ENCODE measurements at regions not wholly inside any gene's neighbourhood (a gene's known extent, or its start where the extent isn't known, plus 50 kb on each side); places are given as distances from the start of the nearest gene placed in this dataset.

DNA sequence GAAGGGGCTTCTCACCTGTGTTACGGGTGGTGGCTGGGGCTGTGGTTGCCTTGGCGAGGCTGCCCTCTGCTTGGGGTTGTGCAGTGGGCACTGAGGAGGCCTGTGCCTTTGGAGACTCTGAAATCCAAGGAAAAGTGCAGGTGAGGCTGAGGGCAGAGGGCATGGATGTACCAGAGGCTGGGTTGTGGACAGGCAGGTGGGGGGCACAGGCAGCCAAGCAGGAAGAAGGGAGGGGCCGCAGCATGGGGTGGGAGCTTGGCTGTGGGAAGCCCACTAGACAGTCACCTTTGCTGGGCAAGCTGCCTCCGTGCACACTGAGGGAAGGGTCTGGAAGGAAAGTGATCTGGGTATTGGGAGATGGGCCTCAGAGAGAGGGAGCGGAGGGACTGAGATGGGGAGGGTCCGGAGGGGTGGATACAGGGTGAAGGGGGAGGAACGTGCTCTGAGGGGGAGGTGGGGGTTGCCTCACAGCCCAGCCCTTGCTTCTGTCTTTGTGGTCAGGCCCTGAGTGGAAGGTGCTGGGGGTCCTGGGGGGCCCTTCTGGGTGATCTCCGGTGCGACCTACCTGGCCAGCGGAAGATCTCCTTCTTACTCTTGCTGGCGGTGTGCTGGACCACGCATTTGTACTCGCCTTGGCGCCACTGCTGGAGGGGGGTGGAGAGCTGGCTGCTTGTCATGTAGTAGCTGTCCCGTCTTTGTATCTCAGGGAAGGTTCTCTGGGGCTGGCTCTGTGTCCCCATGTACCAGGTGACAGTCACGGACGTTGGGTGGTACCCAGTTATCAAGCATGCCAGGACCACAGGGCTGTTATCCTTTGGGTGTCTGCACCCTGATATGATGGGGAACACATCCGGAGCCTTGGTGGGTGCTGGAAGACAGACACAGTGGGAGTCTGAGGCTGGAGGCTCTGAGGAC, 318.7 kb downstream of the TMEM121 start:
- H3K9me3 Mint-ChIP-seq, result no peaks in the 10 kb centered on the region
- no peaks in the 10 kb centered on the region for H3K27me3 Mint-ChIP-seq
- H3K4me3 Mint-ChIP-seq, result no peak overlapping the region
- H3K4me1 Mint-ChIP-seq, result no peaks in the 10 kb centered on the region
- H3K27ac Mint-ChIP-seq, result no peak overlapping the region
- no peaks in the 10 kb centered on the region for H3K36me3 Mint-ChIP-seq
- no peak for DNase-seq

- no peak for DNase-seq
- Mint-ChIP-seq H3K36me3 (no peaks in the 10 kb centered on the region), H3K27me3 (no peaks in the 10 kb centered on the region), H3K9me3 (no peaks in the 10 kb centered on the region), H3K27ac (no peak overlapping the region), H3K4me1 (no peaks in the 10 kb centered on the region), H3K4me3 (no peak overlapping the region)
These were observed 319.4 kb downstream of the TMEM121 start for GRCh38 chr14:105845725-105846309.

GRCh38 chr14:105846312-105846711, 319.9 kb downstream of the TMEM121 start:
- Mint-ChIP-seq H3K27me3 (no peaks in the 10 kb centered on the region), H3K36me3 (no peaks in the 10 kb centered on the region), H3K4me1 (no peaks in the 10 kb centered on the region), H3K9me3 (no peaks in the 10 kb centered on the region), H3K27ac (no peak overlapping the region), H3K4me3 (no peak overlapping the region)
- DNase-seq, result no peak

DNA sequence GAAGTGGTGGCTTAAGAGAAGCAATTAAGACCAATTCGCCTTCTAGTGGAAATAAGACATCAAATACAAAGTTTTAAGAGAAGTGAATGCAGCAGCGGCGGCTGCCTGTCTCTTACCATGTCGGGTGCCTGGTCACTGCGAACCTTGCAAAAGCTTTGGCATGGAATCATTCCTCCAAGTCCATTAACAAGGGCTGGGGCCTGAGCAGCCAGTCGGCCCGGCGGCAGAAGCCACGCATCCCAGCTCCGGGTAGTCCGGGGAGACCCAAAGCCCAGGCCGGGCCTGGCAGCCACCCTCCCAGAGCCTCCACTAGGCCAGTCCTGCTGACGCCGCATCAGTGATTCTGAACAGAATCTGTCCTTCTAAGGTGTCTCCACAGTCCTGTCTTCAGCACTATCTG, 321.0 kb downstream of the TMEM121 start:
- Mint-ChIP-seq H3K36me3 (no peaks in the 10 kb centered on the region), H3K4me3 (no peak overlapping the region), H3K9me3 (no peaks in the 10 kb centered on the region), H3K27me3 (no peaks in the 10 kb centered on the region), H3K4me1 (no peaks in the 10 kb centered on the region), H3K27ac (no peak overlapping the region)
- DNase-seq, result no peak

DNA sequence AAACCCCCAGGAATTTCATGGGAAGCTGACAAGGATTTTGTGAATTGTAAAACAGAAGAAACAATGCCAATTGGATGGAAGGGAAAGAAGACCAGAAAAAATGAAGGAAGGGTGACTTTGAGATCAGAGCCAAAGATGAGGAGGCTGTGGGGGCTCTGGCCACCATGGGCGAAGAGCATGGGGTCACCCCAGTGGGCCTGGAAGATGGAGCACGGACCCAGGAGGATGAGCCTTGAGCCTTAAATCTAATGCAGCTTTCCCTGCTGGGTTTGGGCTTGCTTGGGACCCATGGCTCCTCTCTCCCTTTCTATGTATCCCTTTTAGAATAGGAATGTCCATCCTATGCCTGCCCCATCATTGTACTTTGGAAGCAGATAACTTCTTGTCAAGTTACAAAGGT, 322.2 kb downstream of the TMEM121 start:
- Mint-ChIP-seq H3K9me3 (no peaks in the 10 kb centered on the region), H3K4me1 (no peaks in the 10 kb centered on the region), H3K27me3 (no peaks in the 10 kb centered on the region), H3K36me3 (no peaks in the 10 kb centered on the region), H3K4me3 (no peak overlapping the region), H3K27ac (no peak overlapping the region)
- DNase-seq, result no peak

DNA sequence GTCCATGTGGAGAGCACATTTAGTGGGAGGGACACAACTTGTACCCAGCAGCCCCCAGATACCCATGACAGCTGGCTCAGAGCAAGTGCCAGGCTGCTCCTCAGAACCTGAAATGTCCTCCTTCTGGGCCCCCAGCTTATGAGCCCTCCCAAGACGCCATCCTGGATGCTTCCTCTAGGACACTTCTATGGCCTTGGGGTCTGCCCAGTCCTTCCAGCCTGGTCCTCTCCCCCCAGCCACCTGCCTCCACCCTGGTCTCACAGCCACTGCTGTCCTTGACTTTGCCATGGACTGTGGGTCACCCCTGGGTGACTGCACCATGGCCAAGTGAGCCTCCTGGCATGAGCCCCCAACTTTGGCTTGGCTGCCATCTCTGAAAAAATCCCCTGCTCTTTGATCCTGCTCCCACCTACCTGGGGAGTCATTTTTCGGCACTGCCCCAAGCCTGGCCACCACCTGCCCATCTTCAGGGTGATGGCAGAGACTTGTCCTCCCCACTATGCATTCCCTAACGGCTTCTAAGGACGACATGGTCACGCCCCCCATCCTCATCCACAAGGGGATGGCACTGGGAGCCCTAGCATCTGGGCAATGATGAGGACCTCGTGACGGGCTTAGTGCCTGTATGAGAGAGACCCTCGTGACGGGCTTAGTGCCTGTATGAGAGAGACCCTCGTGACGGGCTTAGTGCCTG, 323.7 kb downstream of the TMEM121 start:
- H3K4me3 Mint-ChIP-seq, result no peak overlapping the region
- H3K9me3 Mint-ChIP-seq, result no peaks in the 10 kb centered on the region
- peaks cover 2% of the 10 kb centered on the region for H3K4me1 Mint-ChIP-seq
- no peak for DNase-seq
- no peak overlapping the region for H3K27ac Mint-ChIP-seq
- peaks cover 3% of the 10 kb centered on the region for H3K36me3 Mint-ChIP-seq
- H3K27me3 Mint-ChIP-seq, result no peaks in the 10 kb centered on the region

DNA sequence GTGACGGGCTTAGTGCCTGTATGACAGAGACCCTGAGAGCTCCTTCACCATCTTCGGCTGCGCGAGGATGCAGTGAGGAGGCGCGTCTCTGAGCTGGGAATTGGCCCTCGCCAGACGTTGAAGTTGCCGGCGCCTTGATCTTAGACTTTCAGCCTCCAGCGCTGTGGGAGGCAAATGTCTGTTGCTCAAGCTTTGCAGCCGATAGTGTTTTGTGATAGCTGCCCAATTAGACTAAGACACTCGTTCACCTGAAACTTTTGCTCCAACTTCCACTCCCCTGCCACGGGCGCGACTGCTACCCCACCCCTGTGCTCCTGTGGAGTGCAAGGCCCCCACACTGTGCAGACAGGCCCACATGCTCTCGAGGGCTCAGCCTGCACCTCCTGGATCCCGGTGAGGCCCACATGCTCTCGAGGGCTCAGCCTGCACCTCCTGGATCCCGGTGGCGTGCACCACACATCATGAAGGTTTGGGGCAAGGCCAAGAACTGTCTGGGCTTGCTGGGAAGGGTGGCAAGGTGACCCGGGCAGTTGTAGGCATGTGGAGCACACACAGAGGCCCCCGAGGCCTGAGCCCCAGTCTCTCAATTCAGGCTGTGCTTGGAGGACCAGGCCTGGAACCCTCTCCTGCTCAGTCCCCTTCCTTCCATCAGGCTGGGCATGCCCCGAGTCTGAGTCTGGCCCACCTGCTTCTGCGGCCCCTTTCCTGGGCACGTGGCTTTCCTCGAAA, 324.6 kb downstream of the TMEM121 start:
- Mint-ChIP-seq H3K27me3 (no peaks in the 10 kb centered on the region), H3K27ac (no peak overlapping the region), H3K4me3 (no peak overlapping the region), H3K4me1 (peaks cover 2% of the 10 kb centered on the region), H3K9me3 (no peaks in the 10 kb centered on the region), H3K36me3 (peaks cover 3% of the 10 kb centered on the region)
- no peak for DNase-seq

GRCh38 chr14:105851716-105852377, 325.5 kb downstream of the TMEM121 start:
- no peak overlapping the region for H3K4me3 Mint-ChIP-seq
- peaks cover 6% of the 10 kb centered on the region for H3K36me3 Mint-ChIP-seq
- H3K27me3 Mint-ChIP-seq, result no peaks in the 10 kb centered on the region
- no peak for DNase-seq
- H3K4me1 Mint-ChIP-seq, result peaks cover 4% of the 10 kb centered on the region
- no peak overlapping the region for H3K27ac Mint-ChIP-seq
- H3K9me3 Mint-ChIP-seq, result no peaks in the 10 kb centered on the region

GRCh38 chr14:105852378-105853088, 326.1 kb downstream of the TMEM121 start:
- no peak overlapping the region for H3K4me3 Mint-ChIP-seq
- H3K27ac Mint-ChIP-seq, result no peak overlapping the region
- H3K36me3 Mint-ChIP-seq, result peaks cover 6% of the 10 kb centered on the region
- no peak for DNase-seq
- no peaks in the 10 kb centered on the region for H3K9me3 Mint-ChIP-seq
- H3K4me1 Mint-ChIP-seq, result peaks cover 4% of the 10 kb centered on the region
- H3K27me3 Mint-ChIP-seq, result no peaks in the 10 kb centered on the region

DNA sequence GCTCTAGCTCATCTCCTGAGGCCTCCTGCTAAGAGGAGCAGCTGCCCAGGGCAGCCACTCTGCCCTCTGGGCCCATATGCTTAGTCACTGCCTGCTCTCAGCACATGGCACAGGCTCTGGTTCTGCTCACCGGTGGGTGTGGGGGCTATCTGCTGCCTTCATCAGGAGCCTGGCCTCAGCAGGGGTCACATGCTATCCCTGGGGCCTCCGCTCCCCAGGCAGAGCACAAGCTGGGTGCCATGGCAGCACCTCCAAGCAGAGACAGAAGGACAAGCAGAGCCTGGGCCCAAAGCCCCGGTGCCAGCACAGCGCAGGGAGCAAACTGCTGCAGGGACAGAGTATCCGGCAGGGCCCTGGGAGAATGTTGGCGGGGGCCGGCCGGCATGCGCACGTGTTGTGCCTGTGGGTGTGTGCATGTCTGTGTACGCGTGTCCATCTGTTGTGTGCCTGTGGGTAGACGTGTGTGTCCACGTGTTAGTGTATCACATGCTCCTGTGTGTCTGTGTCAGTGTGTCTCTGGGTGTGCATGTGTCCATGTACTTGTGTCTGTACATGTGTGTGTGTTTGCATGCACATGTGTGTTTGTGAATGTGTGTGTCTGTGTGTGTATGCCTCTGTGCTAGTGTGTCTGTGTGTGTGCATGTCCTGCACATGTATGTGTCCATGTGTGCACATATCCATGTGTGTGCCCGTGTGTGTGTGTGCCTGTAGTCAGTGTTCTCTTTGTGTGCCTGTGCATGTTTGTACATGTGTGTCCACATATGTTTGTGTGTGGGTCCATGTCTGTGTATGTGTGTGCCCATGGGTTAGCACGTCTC, 326.9 kb downstream of the TMEM121 start:
- Mint-ChIP-seq H3K36me3 (peaks cover 6% of the 10 kb centered on the region), H3K27me3 (no peaks in the 10 kb centered on the region), H3K9me3 (no peaks in the 10 kb centered on the region), H3K4me3 (no peak overlapping the region), H3K27ac (no peak overlapping the region), H3K4me1 (peaks cover 4% of the 10 kb centered on the region)
- no peak for DNase-seq

- no peak for DNase-seq
- Mint-ChIP-seq H3K36me3 (peaks cover 6% of the 10 kb centered on the region), H3K4me1 (peaks cover 4% of the 10 kb centered on the region), H3K4me3 (no peak overlapping the region), H3K9me3 (no peaks in the 10 kb centered on the region), H3K27ac (no peak overlapping the region), H3K27me3 (no peaks in the 10 kb centered on the region)
These were observed 327.7 kb downstream of the TMEM121 start for GRCh38 chr14:105853907-105854599.

DNA sequence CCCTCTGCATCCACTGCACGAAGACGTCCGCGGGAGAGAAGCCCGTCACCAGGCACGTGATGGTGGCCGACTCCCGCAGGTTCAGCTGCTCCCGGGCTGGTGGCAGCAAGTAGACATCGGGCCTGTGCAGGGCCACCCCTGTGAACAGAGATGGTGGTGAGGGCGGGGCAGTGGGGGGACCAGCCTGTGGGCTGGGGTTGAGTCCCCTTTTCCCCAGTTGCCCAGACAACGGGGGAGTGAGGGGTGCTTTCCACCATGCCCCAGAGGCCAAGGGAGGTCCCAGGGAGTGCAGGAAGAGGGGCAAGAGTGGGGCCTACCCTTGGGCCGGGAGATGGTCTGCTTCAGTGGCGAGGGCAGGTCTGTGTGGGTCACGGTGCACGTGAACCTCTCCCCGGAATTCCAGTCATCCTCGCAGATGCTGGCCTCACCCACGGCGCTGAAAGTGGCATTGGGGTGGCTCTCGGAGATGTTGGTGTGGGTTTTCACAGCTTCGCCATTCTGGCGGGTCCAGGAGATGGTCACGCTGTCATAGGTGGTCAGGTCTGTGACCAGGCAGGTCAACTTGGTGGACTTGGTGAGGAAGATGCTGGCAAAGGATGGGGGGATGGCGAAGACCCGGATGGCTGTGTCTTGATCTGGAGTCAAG, 328.3 kb downstream of the TMEM121 start:
- Mint-ChIP-seq H3K9me3 (no peaks in the 10 kb centered on the region), H3K27ac (no peak overlapping the region), H3K27me3 (no peaks in the 10 kb centered on the region), H3K4me1 (peaks cover 4% of the 10 kb centered on the region), H3K4me3 (no peak overlapping the region), H3K36me3 (peaks cover 6% of the 10 kb centered on the region)
- DNase-seq, result no peak

Data from activated naive CD8-positive, alpha-beta T cell treated with anti-CD3 and anti-CD28 coated beads for 36 hours (primary cell).